ENCODE measurements at regions not wholly inside any gene's neighbourhood (a gene's known extent, or its start where the extent isn't known, plus 50 kb on each side); places are given as distances from the start of the nearest gene placed in this dataset.

DNA sequence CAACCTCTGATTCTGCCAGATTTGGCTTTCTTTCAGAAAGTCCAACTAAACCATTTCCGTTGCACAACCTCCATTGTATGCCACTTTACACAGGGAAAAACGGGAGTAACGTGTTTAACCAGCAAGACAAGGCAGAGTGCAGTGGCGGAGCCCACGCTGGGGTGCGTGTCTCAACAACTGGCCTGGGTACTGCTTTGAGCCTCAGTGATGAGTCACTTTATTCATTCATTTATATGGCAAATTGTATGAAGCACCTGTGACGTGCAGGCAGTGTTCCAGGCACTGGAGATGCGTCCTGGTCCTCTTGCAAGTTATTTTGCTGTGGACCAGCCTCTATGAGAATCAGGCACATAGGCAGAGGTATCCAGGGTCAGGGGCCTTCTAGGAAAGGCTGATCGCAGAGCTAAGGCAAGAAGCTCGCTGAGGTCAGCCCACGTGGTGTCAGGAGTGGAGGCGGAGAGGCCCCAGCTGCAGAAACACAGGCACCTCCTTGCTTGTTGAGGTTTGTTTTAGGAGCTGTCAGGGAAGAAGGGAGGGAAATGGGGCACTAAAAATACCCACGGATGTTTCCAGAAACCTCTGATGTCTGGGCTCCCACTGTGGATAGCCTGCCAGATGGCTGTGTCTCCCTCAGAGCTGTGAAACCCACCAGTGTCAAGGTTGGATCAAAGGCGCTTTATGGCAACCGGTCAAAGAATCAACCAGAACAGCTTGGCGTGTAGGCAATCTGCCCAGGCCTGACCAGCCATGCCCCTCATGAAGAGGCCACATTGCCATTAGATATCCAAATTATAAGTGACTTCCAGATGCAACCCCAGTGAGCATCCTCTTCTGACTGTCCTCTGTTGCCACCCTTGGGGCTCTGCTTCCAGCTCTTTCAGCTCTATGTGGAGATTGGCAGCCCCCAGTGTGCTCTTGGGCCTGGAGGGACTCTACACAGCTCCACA is 157.2 kb downstream of the CD83 start:
- H3K27ac ChIP-seq, result no peak overlapping the region
- H3K4me3 ChIP-seq, result no peak overlapping the region
- no peak for DNase-seq (ENCODE audit: low spot score)
- TF ChIP-seq, protein P1, sequence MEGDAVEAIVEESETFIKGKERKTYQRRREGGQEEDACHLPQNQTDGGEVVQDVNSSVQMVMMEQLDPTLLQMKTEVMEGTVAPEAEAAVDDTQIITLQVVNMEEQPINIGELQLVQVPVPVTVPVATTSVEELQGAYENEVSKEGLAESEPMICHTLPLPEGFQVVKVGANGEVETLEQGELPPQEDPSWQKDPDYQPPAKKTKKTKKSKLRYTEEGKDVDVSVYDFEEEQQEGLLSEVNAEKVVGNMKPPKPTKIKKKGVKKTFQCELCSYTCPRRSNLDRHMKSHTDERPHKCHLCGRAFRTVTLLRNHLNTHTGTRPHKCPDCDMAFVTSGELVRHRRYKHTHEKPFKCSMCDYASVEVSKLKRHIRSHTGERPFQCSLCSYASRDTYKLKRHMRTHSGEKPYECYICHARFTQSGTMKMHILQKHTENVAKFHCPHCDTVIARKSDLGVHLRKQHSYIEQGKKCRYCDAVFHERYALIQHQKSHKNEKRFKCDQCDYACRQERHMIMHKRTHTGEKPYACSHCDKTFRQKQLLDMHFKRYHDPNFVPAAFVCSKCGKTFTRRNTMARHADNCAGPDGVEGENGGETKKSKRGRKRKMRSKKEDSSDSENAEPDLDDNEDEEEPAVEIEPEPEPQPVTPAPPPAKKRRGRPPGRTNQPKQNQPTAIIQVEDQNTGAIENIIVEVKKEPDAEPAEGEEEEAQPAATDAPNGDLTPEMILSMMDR (IDR thresholded peaks at IDR 0.05), result no peak

GRCh38 chr6:14275493-14275851 is 157.9 kb downstream of the CD83 start:
- no peak overlapping the region for H3K4me3 ChIP-seq
- no peak for DNase-seq (ENCODE audit: low spot score)
- H3K27ac ChIP-seq, result no peak overlapping the region
- TF ChIP-seq, protein P1 (IDR thresholded peaks at IDR 0.05), result no peak

DNA sequence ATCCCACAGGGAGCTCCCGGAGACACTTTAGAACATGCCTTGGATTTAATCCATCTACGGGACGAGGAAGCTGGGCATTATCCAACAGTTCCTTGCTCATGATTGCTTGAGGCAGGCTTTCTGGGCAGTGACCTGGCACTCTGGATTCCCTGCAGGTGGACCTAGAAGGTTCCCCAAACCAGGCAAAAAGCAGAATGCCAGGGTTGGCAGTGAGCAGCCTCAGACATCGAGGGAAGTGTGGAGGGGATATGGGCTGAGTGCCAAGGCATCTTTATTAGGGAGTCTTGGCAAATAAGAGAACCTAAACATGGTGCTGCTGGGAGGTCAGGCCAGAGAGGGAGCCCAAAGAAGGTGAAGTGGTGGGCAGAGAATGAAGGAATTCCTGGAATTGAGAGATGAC is 158.5 kb downstream of the CD83 start:
- TF ChIP-seq, protein P1 (IDR thresholded peaks at IDR 0.05), result no peak
- H3K27ac ChIP-seq, result peak overlapping the region in 1 of 2 donors; percentile 51
- DNase-seq (ENCODE audit: low spot score), result no peak
- no peak overlapping the region for H3K4me3 ChIP-seq

GRCh38 chr6:14276667-14277404 is 159.3 kb downstream of the CD83 start:
- TF ChIP-seq, protein P1 (IDR thresholded peaks at IDR 0.05), result no peak
- DNase-seq (ENCODE audit: low spot score), result peak; percentile 19
- Histone ChIP-seq H3K27ac (peak overlapping the region in 1 of 2 donors; percentile 51), H3K4me3 (no peak overlapping the region)

DNA sequence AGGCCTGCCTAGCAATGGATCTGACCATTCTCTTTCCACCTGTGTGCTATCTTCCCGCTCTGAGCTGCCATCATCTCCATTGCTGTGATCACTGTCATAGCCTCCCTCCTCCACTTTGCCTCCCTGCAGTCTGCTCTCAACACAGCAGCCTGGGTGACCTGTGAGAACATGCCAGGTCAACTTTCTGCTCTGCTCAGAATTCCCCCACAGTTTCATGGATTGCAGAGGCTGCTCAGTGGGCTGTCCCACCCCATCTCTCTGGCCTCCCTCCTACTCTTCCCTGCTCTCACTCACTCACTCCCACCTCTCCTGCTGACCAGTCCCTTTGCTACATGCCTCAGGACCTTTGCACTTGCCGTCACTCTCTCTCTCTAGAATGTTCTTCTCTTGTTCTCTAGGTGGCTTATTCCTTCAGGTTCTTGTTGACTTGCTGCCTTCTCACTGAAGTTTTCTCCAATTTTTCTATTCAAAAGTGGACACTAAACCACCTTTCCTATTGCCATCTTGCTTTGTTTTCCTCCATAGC is 159.9 kb downstream of the CD83 start:
- Histone ChIP-seq H3K27ac (peak overlapping the region in 1 of 2 donors; percentile 47), H3K4me3 (no peak overlapping the region)
- TF ChIP-seq, protein P1 (IDR thresholded peaks at IDR 0.05), result no peak
- DNase-seq (ENCODE audit: low spot score), result peak; percentile 45

DNA sequence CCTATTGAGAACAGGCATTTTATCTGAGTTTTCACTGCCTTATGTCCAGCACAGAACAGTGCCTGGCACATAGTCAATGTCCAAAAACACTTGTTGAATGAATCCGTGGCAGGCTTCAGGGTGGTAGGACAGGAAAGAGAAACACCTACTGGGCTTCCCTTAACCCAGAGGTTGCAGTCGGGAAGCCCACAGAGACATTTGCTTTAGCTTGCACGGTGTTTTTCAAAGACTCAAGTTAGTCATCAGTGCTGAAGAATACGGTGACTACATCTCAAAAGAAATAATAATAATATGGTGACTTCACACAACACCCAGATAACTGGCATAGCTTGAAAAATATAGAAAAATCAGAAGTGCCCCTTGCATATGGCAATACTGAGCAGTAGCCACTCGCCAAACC is 160.4 kb downstream of the CD83 start:
- Histone ChIP-seq H3K4me3 (no peak overlapping the region), H3K27ac (no peak overlapping the region)
- TF ChIP-seq, protein P1 (IDR thresholded peaks at IDR 0.05), result no peak
- no peak for DNase-seq (ENCODE audit: low spot score)

Measured in coronary artery (tissue), 2 donors.